ENCODE measurements at regions not wholly inside any gene's neighbourhood (a gene's known extent, or its start where the extent isn't known, plus 50 kb on each side); places are given as distances from the start of the nearest gene placed in this dataset.

GRCh38 chr1:86282611-86283010, 113.5 kb downstream of the ODF2L start:
- TF ChIP-seq POLR2AphosphoS5 (IDR thresholded peaks at IDR 0.05) (no peak), CTCF (IDR thresholded peaks at IDR 0.05) (no peak), EP300 (IDR thresholded peaks at IDR 0.05) (no peak)
